HCT116 (cell line): ENCODE measurements at regions not wholly inside any gene's neighbourhood (a gene's known extent, or its start where the extent isn't known, plus 50 kb on each side); places are given as distances from the start of the nearest gene placed in this dataset.

Source experiments
- ATAC-seq: fragments of 200-7000 bp; cut with Tn5 transposase; 2 replicates; pipeline ENCODE4 v1.9.1; 2020; ENCODE audit warnings: mild to moderate bottlenecking, moderate library complexity
- BruUV-seq: library from RNA; stranded (reverse); fragments of 400-500 nt; replicated peaks from 2 replicates; lab custom pipeline; 2021; lab: Mats Ljungman, UMichigan
- CTCF ChIA-PET: fragments of 300-600 bp; sonication (Branson Sonifier 250); formaldehyde crosslinking; loops from one replicate; lab custom pipeline; 2021; ENCODE audit warnings: antibody characterized with exemption; lab: Charles Lee
- POLR2A ChIA-PET: fragments of 300-600, 350-600 bp; sonication (Branson Sonifier 250); formaldehyde crosslinking; loops from one replicate; lab custom pipeline; 2021; ENCODE audit warnings: antibody characterized with exemption; lab: Charles Lee
- RAD21 ChIA-PET, 2 experiments: fragments of 300-600 bp; sonication (Branson Sonifier 250); formaldehyde crosslinking; loops; one replicate each; lab custom pipeline; 2023; ENCODE audit warnings: low total read pairs in 2 of 2; ENCODE audit not compliant: uncharacterized antibody in 2 of 2, unreplicated experiment in 2 of 2, low non-redundant PET in 1 of 2; lab: Charles Lee
- DNase-seq: peaks from one replicate; pipeline ENCODE4 v3.0.0-alpha.2; 2010; ENCODE audit warnings: low read depth, low spot score
- H2AFZ ChIP-seq: fragments of 200-600 bp; shearing (Covaris generic), sonication (generic); 2 replicates; pipeline ENCODE4 v1.6.1; 2017; ENCODE audit warnings: low read depth, mixed run types, mixed read lengths, antibody characterized with exemption, low read length; ENCODE audit not compliant: poor library complexity, severe bottlenecking
- H3K27ac ChIP-seq: 2 replicates; pipeline ENCODE4 v1.5.1; 2012; ENCODE audit warnings: low read depth, low read length
- H3K27me3 ChIP-seq: fragments of 200-600 bp; sonication (generic); 2 replicates; pipeline ENCODE4 v1.6.1; 2016; ENCODE audit warnings: mixed run types, low read length, mixed read lengths; ENCODE audit not compliant: insufficient read depth
- H3K36me3 ChIP-seq, 2 experiments: fragments of 200-500 bp in 1 of 2; fragments of 200-600 bp in 1 of 2; sonication (Bioruptor generic) in 1 of 2; sonication (generic) in 1 of 2; 2 replicates each; pipeline versions ENCODE4 v1.5.1 to v1.6.1; 2014 to 2016; ENCODE audit warnings: low read length in 2 of 2, inconsistent platforms in 1 of 2, mixed read lengths in 1 of 2, mixed run types in 1 of 2; ENCODE audit not compliant: insufficient read depth in 2 of 2, control insufficient read depth in 1 of 2
- H3K4me1 ChIP-seq, 2 experiments: fragments of 200-600 bp in 1 of 2; sonication (generic) in 1 of 2; 2 replicates each; pipeline versions ENCODE4 v1.5.1 to v1.6.1; 2012 to 2017; ENCODE audit warnings: low read length in 2 of 2, inconsistent platforms in 1 of 2, mild to moderate bottlenecking in 1 of 2, mixed read lengths in 1 of 2, mixed run types in 1 of 2, moderate library complexity in 1 of 2; ENCODE audit not compliant: insufficient read depth in 2 of 2, control insufficient read depth in 1 of 2
- H3K4me2 ChIP-seq: fragments of 200-600 bp; sonication (generic); 2 replicates; pipeline ENCODE4 v1.6.1; 2017; ENCODE audit warnings: mixed run types, low read length, mixed read lengths
- H3K4me3 ChIP-seq, 2 experiments: fragments of 200-600 bp in 1 of 2; sonication (generic) in 1 of 2; replicated peaks in 1 of 2; 2 replicates each; pipeline ENCODE4 v1.5.1; 2011 to 2016; ENCODE audit warnings: low read length in 2 of 2, control low read depth in 1 of 2, low read depth in 1 of 2, mild to moderate bottlenecking in 1 of 2, mixed read lengths in 1 of 2, mixed run types in 1 of 2
- H3K79me2 ChIP-seq: fragments of 200-600 bp; sonication (generic); 2 replicates; pipeline ENCODE4 v1.6.1; 2017; ENCODE audit warnings: mild to moderate bottlenecking, mixed run types, low read length, moderate library complexity, mixed read lengths; ENCODE audit not compliant: insufficient read depth
- H3K9ac ChIP-seq: fragments of 200-600 bp; sonication (generic); 2 replicates; pipeline ENCODE4 v1.6.1; 2016; ENCODE audit warnings: low read length, mixed read lengths
- H3K9me2 ChIP-seq: fragments of 200-600 bp; sonication (generic), shearing (Covaris generic); 2 replicates; pipeline ENCODE4 v1.6.1; 2017; ENCODE audit warnings: mixed run types, mild to moderate bottlenecking, moderate library complexity; ENCODE audit not compliant: insufficient read depth
- H3K9me3 ChIP-seq, 2 experiments: fragments of 200-500 bp in 1 of 2; fragments of 200-600 bp in 1 of 2; sonication (Bioruptor generic) in 1 of 2; sonication (generic) in 1 of 2; 2 replicates each; pipeline ENCODE4 v1.6.1; 2014 to 2017; ENCODE audit warnings: low read length in 2 of 2, mixed read lengths in 2 of 2, inconsistent platforms in 1 of 2, low read depth in 1 of 2, mild to moderate bottlenecking in 1 of 2, mixed run types in 1 of 2, moderate library complexity in 1 of 2; ENCODE audit not compliant: control insufficient read depth in 1 of 2, insufficient read depth in 1 of 2
- H4K20me1 ChIP-seq: fragments of 200-600 bp; sonication (generic), shearing (Covaris generic); 2 replicates; pipeline ENCODE4 v1.6.1; 2017; ENCODE audit warnings: mixed run types, mild to moderate bottlenecking, moderate library complexity; ENCODE audit not compliant: insufficient read depth
- ATF3 ChIP-seq: IDR thresholded peaks from 2 replicates; pipeline ENCODE4 v1.6.1; 2012
- CBX3 ChIP-seq: IDR thresholded peaks from 2 replicates; pipeline ENCODE4 v1.6.1; 2012; ENCODE audit warnings: low read depth
- CEBPB ChIP-seq: IDR thresholded peaks from 2 replicates; pipeline ENCODE4 v1.6.1; 2012; ENCODE audit warnings: low read depth
- EGR1 ChIP-seq: IDR thresholded peaks from 2 replicates; pipeline ENCODE4 v1.6.1; 2012; ENCODE audit warnings: low read depth
- EZH2phosphoT487 ChIP-seq: fragments of 200-600 bp; IDR thresholded peaks from 2 replicates; pipeline ENCODE4 v1.6.1; 2018; ENCODE audit warnings: antibody characterized with exemption, borderline replicate concordance
- FOSL1 ChIP-seq: IDR thresholded peaks from 2 replicates; pipeline ENCODE4 v1.6.1; 2012; ENCODE audit warnings: low read depth
- JUND ChIP-seq: IDR thresholded peaks from 2 replicates; pipeline ENCODE4 v1.6.1; 2012
- POLR2A ChIP-seq: IDR thresholded peaks from 2 replicates; pipeline ENCODE4 v1.7.0; 2011; ENCODE audit warnings: borderline replicate concordance; ENCODE audit not compliant: insufficient read depth, insufficient read length; ENCODE audit errors: extremely low read depth
- POLR2AphosphoS5 ChIP-seq: IDR thresholded peaks from 2 replicates; pipeline ENCODE4 v1.6.1; 2011; ENCODE audit warnings: mild to moderate bottlenecking, low read depth, low read length, moderate library complexity
- RAD21 ChIP-seq: IDR thresholded peaks from 2 replicates; pipeline ENCODE4 v1.6.1; 2012; ENCODE audit warnings: low read depth, mild to moderate bottlenecking
- REST ChIP-seq: IDR thresholded peaks from 2 replicates; pipeline ENCODE4 v1.6.1; 2012; ENCODE audit warnings: low read depth
- SIN3A ChIP-seq: IDR thresholded peaks from 2 replicates; pipeline ENCODE4 v1.6.1; 2012; ENCODE audit warnings: low read depth
- SP1 ChIP-seq: IDR thresholded peaks from 2 replicates; pipeline ENCODE4 v1.6.1; 2012; ENCODE audit warnings: low read depth
- SRF ChIP-seq: IDR thresholded peaks from 2 replicates; pipeline ENCODE4 v1.6.1; 2012; ENCODE audit warnings: low read depth
- YY1 ChIP-seq: IDR thresholded peaks from 2 replicates; pipeline ENCODE4 v1.6.1; 2011; ENCODE audit warnings: low read length, low read depth, moderate library complexity, mild to moderate bottlenecking; ENCODE audit not compliant: insufficient replicate concordance; ENCODE audit errors: extremely low read depth
- ZFX ChIP-seq: fragments of 450-650 bp; IDR thresholded peaks from 2 replicates; pipeline ENCODE4 v1.6.1; 2017
- ZNF274 ChIP-seq: fragments of 200-500 bp; sonication (Bioruptor generic); IDR thresholded peaks from 2 replicates; pipeline ENCODE4 v1.6.1; 2014; ENCODE audit warnings: mild to moderate bottlenecking, low read depth, low read length, inconsistent platforms
- intact Hi-C: fragments of 100-400 bp; cut with micrococcal nuclease; formaldehyde crosslinking; loops from 2 replicates; pipeline ENCODE4 v1.10.0; 2022
- TF ChIP-seq, protein P1 (sequence below), 3 experiments: fragments of 200-600 bp in 1 of 3; sonication (generic) in 1 of 3; IDR thresholded peaks in 2 of 3; conservative IDR thresholded peaks in 1 of 3; 2 replicates each; pipeline ENCODE4 v1.5.1; 2012 to 2017; ENCODE audit warnings: low read depth in 2 of 3, low read length in 2 of 3, antibody characterized with exemption in 1 of 3, borderline replicate concordance in 1 of 3, control low read depth in 1 of 3, mild to moderate bottlenecking in 1 of 3, mixed read lengths in 1 of 3, mixed run types in 1 of 3, moderate library complexity in 1 of 3; ENCODE audit not compliant: insufficient read depth in 1 of 3
- TF ChIP-seq, protein P2 (sequence below): IDR thresholded peaks from 2 replicates; pipeline ENCODE4 v1.6.1; 2011; ENCODE audit warnings: mild to moderate bottlenecking, low read length, moderate library complexity; ENCODE audit not compliant: insufficient replicate concordance; ENCODE audit errors: extremely low read depth

DNA sequence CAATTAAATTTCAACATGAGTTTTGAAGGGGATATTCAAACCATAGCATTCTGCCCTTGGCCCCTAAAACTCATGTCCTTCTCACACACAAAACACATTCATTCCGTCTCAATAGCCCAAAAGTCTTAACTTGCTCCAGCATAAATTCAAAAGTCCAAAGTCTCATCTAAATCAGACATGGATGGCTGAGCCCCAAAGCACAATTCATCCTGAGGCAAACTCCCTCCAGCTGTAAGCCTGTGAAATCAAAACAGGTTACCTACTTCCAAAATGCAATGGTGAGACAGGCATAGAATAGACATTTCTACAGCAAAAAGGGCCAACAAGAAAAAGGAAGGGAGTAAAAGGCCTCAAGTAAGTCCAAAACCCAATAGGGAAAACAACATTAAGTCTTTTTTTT is 245.8 kb downstream of the TTC32 start:
- intact Hi-C loops = no loop called here
- Histone ChIP-seq H3K4me3 (no peak overlapping the region), H3K79me2 (no peaks in the 10 kb centered on the region), H3K9ac (no peak overlapping the region), H3K27ac (no peak overlapping the region)
- no peak for TF ChIP-seq CBX3
- no peak for TF ChIP-seq EGR1
- TF ChIP-seq, protein P1, sequence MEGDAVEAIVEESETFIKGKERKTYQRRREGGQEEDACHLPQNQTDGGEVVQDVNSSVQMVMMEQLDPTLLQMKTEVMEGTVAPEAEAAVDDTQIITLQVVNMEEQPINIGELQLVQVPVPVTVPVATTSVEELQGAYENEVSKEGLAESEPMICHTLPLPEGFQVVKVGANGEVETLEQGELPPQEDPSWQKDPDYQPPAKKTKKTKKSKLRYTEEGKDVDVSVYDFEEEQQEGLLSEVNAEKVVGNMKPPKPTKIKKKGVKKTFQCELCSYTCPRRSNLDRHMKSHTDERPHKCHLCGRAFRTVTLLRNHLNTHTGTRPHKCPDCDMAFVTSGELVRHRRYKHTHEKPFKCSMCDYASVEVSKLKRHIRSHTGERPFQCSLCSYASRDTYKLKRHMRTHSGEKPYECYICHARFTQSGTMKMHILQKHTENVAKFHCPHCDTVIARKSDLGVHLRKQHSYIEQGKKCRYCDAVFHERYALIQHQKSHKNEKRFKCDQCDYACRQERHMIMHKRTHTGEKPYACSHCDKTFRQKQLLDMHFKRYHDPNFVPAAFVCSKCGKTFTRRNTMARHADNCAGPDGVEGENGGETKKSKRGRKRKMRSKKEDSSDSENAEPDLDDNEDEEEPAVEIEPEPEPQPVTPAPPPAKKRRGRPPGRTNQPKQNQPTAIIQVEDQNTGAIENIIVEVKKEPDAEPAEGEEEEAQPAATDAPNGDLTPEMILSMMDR (IDR thresholded peaks at IDR 0.05 in 2 of 3, conservative IDR thresholded peaks at IDR 0.05 in 1 of 3; ENCODE audit: borderline replicate concordance in 1 of 3, insufficient read depth in 1 of 3, low read depth in 2 of 3, low read length in 2 of 3) = no peak
- no peak for TF ChIP-seq POLR2AphosphoS5
- TF ChIP-seq ATF3 = no peak
- TF ChIP-seq JUND = no peak
- TF ChIP-seq POLR2A = no peak
- TF ChIP-seq ZNF274 = no peak
- TF ChIP-seq CEBPB = no peak
- TF ChIP-seq ZFX = no peak
- TF ChIP-seq SIN3A = no peak
- TF ChIP-seq SRF = no peak
- no peak for TF ChIP-seq REST
- TF ChIP-seq, protein P2, sequence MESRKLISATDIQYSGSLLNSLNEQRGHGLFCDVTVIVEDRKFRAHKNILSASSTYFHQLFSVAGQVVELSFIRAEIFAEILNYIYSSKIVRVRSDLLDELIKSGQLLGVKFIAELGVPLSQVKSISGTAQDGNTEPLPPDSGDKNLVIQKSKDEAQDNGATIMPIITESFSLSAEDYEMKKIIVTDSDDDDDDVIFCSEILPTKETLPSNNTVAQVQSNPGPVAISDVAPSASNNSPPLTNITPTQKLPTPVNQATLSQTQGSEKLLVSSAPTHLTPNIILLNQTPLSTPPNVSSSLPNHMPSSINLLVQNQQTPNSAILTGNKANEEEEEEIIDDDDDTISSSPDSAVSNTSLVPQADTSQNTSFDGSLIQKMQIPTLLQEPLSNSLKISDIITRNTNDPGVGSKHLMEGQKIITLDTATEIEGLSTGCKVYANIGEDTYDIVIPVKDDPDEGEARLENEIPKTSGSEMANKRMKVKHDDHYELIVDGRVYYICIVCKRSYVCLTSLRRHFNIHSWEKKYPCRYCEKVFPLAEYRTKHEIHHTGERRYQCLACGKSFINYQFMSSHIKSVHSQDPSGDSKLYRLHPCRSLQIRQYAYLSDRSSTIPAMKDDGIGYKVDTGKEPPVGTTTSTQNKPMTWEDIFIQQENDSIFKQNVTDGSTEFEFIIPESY = no peak
- no peak for TF ChIP-seq RAD21
- no peak for TF ChIP-seq EZH2phosphoT487
- no peak for TF ChIP-seq YY1
- no peak for TF ChIP-seq SP1
- TF ChIP-seq FOSL1 = no peak
- TF ChIP-seq, all 23 proteins: peak for 0
- no TSS peak for BruUV-seq
- no peaks in the 10 kb centered on the region for H4K20me1 ChIP-seq
- DNase-seq (no peak), ATAC-seq (no peak)
- CTCF ChIA-PET = no interaction called here
- no peak overlapping the region for H3K4me2 ChIP-seq
- H3K27me3 ChIP-seq = no peaks in the 10 kb centered on the region
- POLR2A ChIA-PET = interaction anchor here (0.6 to 0.7 kb wide), 2 partner anchors 16 to 422 kb away, joined by 3 read pairs; no protein-coding TSS in a partner anchor
- H3K9me3 ChIP-seq = no peaks in the 10 kb centered on the region
- no peak overlapping the region for H2AFZ ChIP-seq
- H3K9me2 ChIP-seq = no peaks in the 10 kb centered on the region
- no peaks in the 10 kb centered on the region for H3K36me3 ChIP-seq
- RAD21 ChIA-PET = no interaction called here
- H3K4me1 ChIP-seq = peaks cover 0 to 4% of the 10 kb centered on the region in 2 experiments; a peak in 1 of 4 replicates
